Prostate gland (tissue), 2 donors: ENCODE measurements at regions not wholly inside any gene's neighbourhood (a gene's known extent, or its start where the extent isn't known, plus 50 kb on each side); places are given as distances from the start of the nearest gene placed in this dataset.

ENCODE experiments used
- POLR2A ChIP-seq: fragments of 450-650 bp; IDR thresholded peaks from one replicate; pipeline ENCODE4 v1.6.1; 2016; ENCODE audit warnings: antibody characterized with exemption, mild to moderate bottlenecking
- POLR2AphosphoS5 ChIP-seq: sonication (generic); formaldehyde crosslinking; IDR thresholded peaks from one replicate; pipeline ENCODE4 v1.6.1; 2017; ENCODE audit warnings: antibody characterized with exemption
- TF ChIP-seq, protein P1 (sequence below), 4 experiments: fragments of 200-600 bp in 2 of 4; fragments of 450-650 bp in 2 of 4; sonication (generic) in 2 of 4; IDR thresholded peaks; 1 replicate in 3 of 4; 2 replicates in 1 of 4; pipeline ENCODE4 v1.5.1; 2016 to 2019; ENCODE audit warnings: antibody characterized with exemption in 4 of 4, mild to moderate bottlenecking in 2 of 4, moderate library complexity in 2 of 4

- TF ChIP-seq POLR2A = no peak
- TF ChIP-seq, protein P1, sequence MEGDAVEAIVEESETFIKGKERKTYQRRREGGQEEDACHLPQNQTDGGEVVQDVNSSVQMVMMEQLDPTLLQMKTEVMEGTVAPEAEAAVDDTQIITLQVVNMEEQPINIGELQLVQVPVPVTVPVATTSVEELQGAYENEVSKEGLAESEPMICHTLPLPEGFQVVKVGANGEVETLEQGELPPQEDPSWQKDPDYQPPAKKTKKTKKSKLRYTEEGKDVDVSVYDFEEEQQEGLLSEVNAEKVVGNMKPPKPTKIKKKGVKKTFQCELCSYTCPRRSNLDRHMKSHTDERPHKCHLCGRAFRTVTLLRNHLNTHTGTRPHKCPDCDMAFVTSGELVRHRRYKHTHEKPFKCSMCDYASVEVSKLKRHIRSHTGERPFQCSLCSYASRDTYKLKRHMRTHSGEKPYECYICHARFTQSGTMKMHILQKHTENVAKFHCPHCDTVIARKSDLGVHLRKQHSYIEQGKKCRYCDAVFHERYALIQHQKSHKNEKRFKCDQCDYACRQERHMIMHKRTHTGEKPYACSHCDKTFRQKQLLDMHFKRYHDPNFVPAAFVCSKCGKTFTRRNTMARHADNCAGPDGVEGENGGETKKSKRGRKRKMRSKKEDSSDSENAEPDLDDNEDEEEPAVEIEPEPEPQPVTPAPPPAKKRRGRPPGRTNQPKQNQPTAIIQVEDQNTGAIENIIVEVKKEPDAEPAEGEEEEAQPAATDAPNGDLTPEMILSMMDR (IDR thresholded peaks at IDR 0.05) = no peak
- TF ChIP-seq POLR2AphosphoS5 = no peak
Measured at GRCh38 chr12:23108957-23109356, 484.0 kb downstream of the ETNK1 start.
